GM13976 (cell line): ENCODE measurements at regions not wholly inside any gene's neighbourhood (a gene's known extent, or its start where the extent isn't known, plus 50 kb on each side); places are given as distances from the start of the nearest gene placed in this dataset.

Experiments used
- DNase-seq: peaks from one replicate; pipeline ENCODE4 v3.0.0; 2012; ENCODE audit warnings: low spot score
- CTCF ChIP-seq: IDR thresholded peaks from 2 replicates; pipeline ENCODE4 v1.5.1; 2012; ENCODE audit warnings: borderline replicate concordance, mild to moderate bottlenecking; ENCODE audit not compliant: insufficient read depth; ENCODE audit errors: extremely low read depth, missing control alignments, control extremely low read depth
- in situ Hi-C: fragments of 300-500 bp; cut with MboI; formaldehyde crosslinking; loops from one replicate; pipeline ENCODE4 v1.12.0; 2022; ENCODE audit warnings: low sequenced_read_pairs, mixed read lengths, inconsistent platforms; ENCODE audit not compliant: unreplicated experiment

- no peak for DNase-seq
Observed at GRCh38 chr12:42996869-42997431, 407.4 kb upstream of the PRICKLE1 start.

GRCh38 chr12:42992826-42993225 is 403.3 kb upstream of the PRICKLE1 start:
- in situ Hi-C loops = no loop called here
- DNase-seq = no peak
- TF ChIP-seq CTCF = no peak

More at GRCh38 chr12:42996869-42997431, 407.4 kb upstream of the PRICKLE1 start:
- in situ Hi-C loops = no loop called here
- no peak for TF ChIP-seq CTCF

GRCh38 chr12:42990387-42990786 is 400.8 kb upstream of the PRICKLE1 start:
- DNase-seq = no peak
- TF ChIP-seq CTCF = no peak
- in situ Hi-C loops = no loop called here

GRCh38 chr12:42987216-42987650 is 397.7 kb upstream of the PRICKLE1 start:
- TF ChIP-seq CTCF = no peak
- in situ Hi-C loops = no loop called here
- no peak for DNase-seq

- TF ChIP-seq CTCF = no peak
- DNase-seq = no peak
- in situ Hi-C loops = no loop called here
Observed at GRCh38 chr12:42985506-42985905, 396.0 kb upstream of the PRICKLE1 start.

- no peak for DNase-seq
- TF ChIP-seq CTCF = no peak
- in situ Hi-C loops = no loop called here
Observed at GRCh38 chr12:42982828-42983227, 393.3 kb upstream of the PRICKLE1 start.
